DND-41 (cell line): ENCODE measurements at regions not wholly inside any gene's neighbourhood (a gene's known extent, or its start where the extent isn't known, plus 50 kb on each side); places are given as distances from the start of the nearest gene placed in this dataset.

Experiments used
- CTCF ChIP-seq: IDR thresholded peaks from 2 replicates; pipeline ENCODE4 v1.5.1; 2012; ENCODE audit warnings: borderline replicate concordance, low read length, moderate library complexity, mild to moderate bottlenecking; ENCODE audit not compliant: poor library complexity, severe bottlenecking; ENCODE audit errors: extremely low read depth
- EZH2 ChIP-seq: IDR thresholded peaks from 3 replicates; pipeline ENCODE4 v1.6.1; 2012; ENCODE audit warnings: borderline replicate concordance, low read depth, mild to moderate bottlenecking, moderate library complexity, low read length, inconsistent platforms; ENCODE audit not compliant: severe bottlenecking

- no peak for TF ChIP-seq CTCF
- no peak for TF ChIP-seq EZH2
These were observed 108.0 kb upstream of the ID2 start for GRCh38 chr2:8573942-8574195.
